ENCODE measurements at regions not wholly inside any gene's neighbourhood (a gene's known extent, or its start where the extent isn't known, plus 50 kb on each side); places are given as distances from the start of the nearest gene placed in this dataset.

- no peak overlapping the region for H3K4me3 ChIP-seq (ENCODE audit: low read depth, low read length)
- TF ChIP-seq MAX (IDR thresholded peaks at IDR 0.05; ENCODE audit: low read depth, low read length) (no peak), CTCF (IDR thresholded peaks at IDR 0.05; ENCODE audit: low read depth, low read length) (no peak)
- DNase-seq (ENCODE audit: low read depth): no peak
Observed at GRCh38 chr1:170481000-170481399, 51.0 kb upstream of the GORAB start.

Measured in NB4 (cell line).